ENCODE measurements at regions not wholly inside any gene's neighbourhood (a gene's known extent, or its start where the extent isn't known, plus 50 kb on each side); places are given as distances from the start of the nearest gene placed in this dataset.

GRCh38 chr4:106868381-106869035 lies 167.6 kb downstream of the DKK2 start:
- dilution Hi-C loops (cut with MboI; ENCODE audit: extremely low pct_ligation_motif_present, low sequenced_read_pairs): no loop called here
- TF ChIP-seq EZH2 (IDR thresholded peaks at IDR 0.05; ENCODE audit: borderline replicate concordance, low read depth, low read length, severe bottlenecking) (no peak), POLR2AphosphoS5 (IDR thresholded peaks at IDR 0.05; ENCODE audit: insufficient read depth, low read depth, low read length) (no peak), POLR2A (IDR thresholded peaks at IDR 0.05; ENCODE audit: low read depth, low read length) (no peak), FOS (IDR thresholded peaks at IDR 0.05; ENCODE audit: borderline replicate concordance, insufficient read depth, low read length) (no peak), JUN (IDR thresholded peaks at IDR 0.05; ENCODE audit: borderline replicate concordance, insufficient read depth, insufficient read length, low read depth) (no peak), GATA2 (IDR thresholded peaks at IDR 0.05; ENCODE audit: insufficient read depth, insufficient read length, low read depth, low read length) (no peak), MYC (IDR thresholded peaks at IDR 0.05; ENCODE audit: low read depth, low read length) (no peak)
- TF ChIP-seq, protein P1, sequence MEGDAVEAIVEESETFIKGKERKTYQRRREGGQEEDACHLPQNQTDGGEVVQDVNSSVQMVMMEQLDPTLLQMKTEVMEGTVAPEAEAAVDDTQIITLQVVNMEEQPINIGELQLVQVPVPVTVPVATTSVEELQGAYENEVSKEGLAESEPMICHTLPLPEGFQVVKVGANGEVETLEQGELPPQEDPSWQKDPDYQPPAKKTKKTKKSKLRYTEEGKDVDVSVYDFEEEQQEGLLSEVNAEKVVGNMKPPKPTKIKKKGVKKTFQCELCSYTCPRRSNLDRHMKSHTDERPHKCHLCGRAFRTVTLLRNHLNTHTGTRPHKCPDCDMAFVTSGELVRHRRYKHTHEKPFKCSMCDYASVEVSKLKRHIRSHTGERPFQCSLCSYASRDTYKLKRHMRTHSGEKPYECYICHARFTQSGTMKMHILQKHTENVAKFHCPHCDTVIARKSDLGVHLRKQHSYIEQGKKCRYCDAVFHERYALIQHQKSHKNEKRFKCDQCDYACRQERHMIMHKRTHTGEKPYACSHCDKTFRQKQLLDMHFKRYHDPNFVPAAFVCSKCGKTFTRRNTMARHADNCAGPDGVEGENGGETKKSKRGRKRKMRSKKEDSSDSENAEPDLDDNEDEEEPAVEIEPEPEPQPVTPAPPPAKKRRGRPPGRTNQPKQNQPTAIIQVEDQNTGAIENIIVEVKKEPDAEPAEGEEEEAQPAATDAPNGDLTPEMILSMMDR (IDR thresholded peaks at IDR 0.05; ENCODE audit: extremely low read depth in 1 of 2, insufficient read depth in 1 of 2, low read depth in 1 of 2, low read length in 2 of 2): no peak
- TF ChIP-seq, protein P2, sequence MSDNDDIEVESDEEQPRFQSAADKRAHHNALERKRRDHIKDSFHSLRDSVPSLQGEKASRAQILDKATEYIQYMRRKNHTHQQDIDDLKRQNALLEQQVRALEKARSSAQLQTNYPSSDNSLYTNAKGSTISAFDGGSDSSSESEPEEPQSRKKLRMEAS (IDR thresholded peaks at IDR 0.05; ENCODE audit: insufficient read depth, insufficient read length): no peak
- no peak overlapping the region for H3K27ac ChIP-seq (ENCODE audit: insufficient read depth, low read depth, low read length)

More at GRCh38 chr4:106868381-106869035, 167.6 kb downstream of the DKK2 start:
- Histone ChIP-seq H3K9me3 (replicated peaks; ENCODE audit: control insufficient read depth, insufficient read depth, low read length) (no peaks in the 10 kb centered on the region), H3K9ac (replicated peaks; ENCODE audit: extremely low read depth, insufficient read depth, low read length) (no peak overlapping the region), H3K36me3 (ENCODE audit: control insufficient read depth in 2 of 2, extremely low read depth in 1 of 2, insufficient read depth in 2 of 2, low read length in 2 of 2) (no peaks in the 10 kb centered on the region), H4K20me1 (replicated peaks; ENCODE audit: control insufficient read depth, extremely low read depth, insufficient read depth, low read length) (no peaks in the 10 kb centered on the region), H3K4me1 (ENCODE audit: control insufficient read depth, extremely low read depth, insufficient read depth, low read length) (no peaks in the 10 kb centered on the region), H2AFZ (ENCODE audit: low read depth, low read length) (no peak overlapping the region), H3K27me3 (ENCODE audit: control insufficient read depth in 2 of 2, insufficient read depth in 2 of 2, low read length in 2 of 2) (no peaks in the 10 kb centered on the region), H3K4me3 (replicated peaks in 1 of 3; ENCODE audit: insufficient read depth in 1 of 3, low read depth in 1 of 3, low read length in 3 of 3) (no peak overlapping the region), H3K79me2 (ENCODE audit: control insufficient read depth, insufficient read depth, low read length) (no peaks in the 10 kb centered on the region), H3K4me2 (ENCODE audit: insufficient read depth, low read length) (no peak overlapping the region), H3K9me1 (replicated peaks; ENCODE audit: control insufficient read depth, extremely low read depth, insufficient read depth, low read length) (no peaks in the 10 kb centered on the region)
- FAIRE-seq: peak; percentile 12
- BruUV-seq (replicated peaks): no TSS peak
- intact Hi-C loops (cut with micrococcal nuclease): no loop called here
- POLR2A ChIA-PET: no interaction called here
- CTCF ChIA-PET: interaction anchor here (1.2 to 2.9 kb wide), 5 partner anchors 14 to 541 kb away, joined by 3 to 9 read pairs (median 4); no protein-coding TSS in a partner anchor
- peak; percentile 14 for DNase-seq (ENCODE audit: low read depth, low spot score)

Measured in endothelial cell of umbilical vein (primary cell).